GM12878 (cell line): ENCODE measurements at regions not wholly inside any gene's neighbourhood (a gene's known extent, or its start where the extent isn't known, plus 50 kb on each side); places are given as distances from the start of the nearest gene placed in this dataset.

Source experiments
- ATAC-seq: fragments of 200-7000 bp; cut with Tn5 transposase; 3 replicates; pipeline ENCODE4 v1.9.1; 2020; ENCODE audit warnings: mild to moderate bottlenecking, moderate library complexity
- BruUV-seq: library from RNA; stranded (reverse); fragments of 400-500 nt; replicated peaks from 2 replicates; lab custom pipeline; 2021; lab: Mats Ljungman, UMichigan
- CTCF ChIA-PET: fragments of 300-600 bp; sonication (Branson Sonifier 250); formaldehyde crosslinking; extraction: SDS; loops from one replicate; lab custom pipeline; 2021; ENCODE audit warnings: inconsistent platforms; lab: Yijun Ruan, JAX
- POLR2A ChIA-PET: fragments of 350-600 bp; formaldehyde crosslinking; extraction: SDS; loops from one replicate; lab custom pipeline; 2021; ENCODE audit warnings: inconsistent platforms; lab: Charles Lee
- RAD21 ChIA-PET: fragments of 300-600 bp; sonication (Branson Sonifier 250); formaldehyde crosslinking; loops from one replicate; lab custom pipeline; 2023; ENCODE audit warnings: antibody characterized with exemption; ENCODE audit not compliant: unreplicated experiment; lab: Charles Lee
- SMC1A ChIA-PET: fragments of 300-600 bp; sonication (Branson Sonifier 250); formaldehyde crosslinking; loops from one replicate; lab custom pipeline; 2023; ENCODE audit not compliant: unreplicated experiment, uncharacterized antibody; lab: Charles Lee
- DNase-seq: peaks from one replicate; pipeline ENCODE4 v3.0.0-alpha.2; 2011; ENCODE audit warnings: low read depth, low spot score
- FAIRE-seq: peaks from 3 replicates; lab custom pipeline; 2011; peaks lifted over from hg19 to GRCh38; lab: Jason Lieb, UNC
- H2AFZ ChIP-seq: 2 replicates; pipeline ENCODE4 v1.6.0; 2011; ENCODE audit warnings: low read depth, low read length, control low read depth; ENCODE audit not compliant: control insufficient read depth
- H3K27ac ChIP-seq: 2 replicates; pipeline ENCODE4 v1.5.1; 2011; ENCODE audit warnings: control low read depth; ENCODE audit not compliant: control insufficient read depth, insufficient read depth
- H3K27me3 ChIP-seq, 2 experiments: replicated peaks in 1 of 2; 2 replicates each; pipeline versions ENCODE4 v1.6.0 to v1.6.1; 2011; ENCODE audit warnings: low read length in 1 of 2; ENCODE audit not compliant: control insufficient read depth in 2 of 2, insufficient read depth in 2 of 2
- H3K36me3 ChIP-seq, 2 experiments: 2 replicates each; pipeline ENCODE4 v1.5.1; 2011; ENCODE audit warnings: low read length in 1 of 2; ENCODE audit not compliant: control insufficient read depth in 2 of 2, insufficient read depth in 2 of 2
- H3K4me1 ChIP-seq: 2 replicates; pipeline ENCODE4 v1.6.1; 2011; ENCODE audit warnings: mild to moderate bottlenecking, low read length, moderate library complexity, mixed read lengths; ENCODE audit not compliant: control insufficient read depth, insufficient read depth
- H3K4me2 ChIP-seq: 2 replicates; pipeline ENCODE4 v1.6.0; 2011; ENCODE audit warnings: control low read depth; ENCODE audit not compliant: control insufficient read depth, insufficient read depth
- H3K4me3 ChIP-seq: fragments of 200-600 bp; sonication (generic); 2 replicates; pipeline ENCODE4 v1.5.1; 2016
- H3K79me2 ChIP-seq: 2 replicates; pipeline ENCODE4 v1.6.0; 2011; ENCODE audit warnings: low read length; ENCODE audit not compliant: control insufficient read depth, insufficient read depth
- H3K9ac ChIP-seq: 2 replicates; pipeline ENCODE4 v1.8.0; 2011; ENCODE audit warnings: low read length, control low read depth, mixed read lengths; ENCODE audit not compliant: control insufficient read depth, insufficient read depth
- H3K9me3 ChIP-seq: replicated peaks from 3 replicates; pipeline ENCODE4 v1.5.1; 2011; ENCODE audit warnings: mild to moderate bottlenecking, low read length; ENCODE audit not compliant: control insufficient read depth, insufficient read depth
- H4K20me1 ChIP-seq: 2 replicates; pipeline ENCODE4 v1.6.0; 2011; ENCODE audit not compliant: control insufficient read depth, insufficient read depth
- CEBPZ ChIP-seq: fragments of 150-350 bp; IDR thresholded peaks from 2 replicates; pipeline ENCODE4 v1.6.1; 2016; ENCODE audit warnings: low read depth, low read length
- ESRRA ChIP-seq: IDR thresholded peaks from 2 replicates; pipeline ENCODE4 v1.6.1; 2012; ENCODE audit warnings: mild to moderate bottlenecking, low read length, improper control_type of control experiment
- ETV6 ChIP-seq, 2 experiments: fragments of 450-650 bp in 1 of 2; IDR thresholded peaks in 1 of 2; conservative IDR thresholded peaks in 1 of 2; 2 replicates each; pipeline ENCODE4 v1.6.1; 2014; ENCODE audit warnings: antibody characterized with exemption in 1 of 2, borderline replicate concordance in 1 of 2, low read depth in 1 of 2, mild to moderate bottlenecking in 1 of 2, moderate library complexity in 1 of 2
- EZH2 ChIP-seq: IDR thresholded peaks from 2 replicates; pipeline ENCODE4 v1.6.1; 2012; ENCODE audit warnings: low read depth, mild to moderate bottlenecking, control low read depth, inconsistent platforms, low read length, borderline replicate concordance; ENCODE audit not compliant: control insufficient read depth
- HDAC6 ChIP-seq: fragments of 200-600 bp; sonication (generic); IDR thresholded peaks from one replicate; pipeline ENCODE4 v1.8.0; 2017; ENCODE audit warnings: antibody characterized with exemption; ENCODE audit not compliant: unreplicated experiment
- LARP7 ChIP-seq: fragments of 450-650 bp; IDR thresholded peaks from 2 replicates; pipeline ENCODE4 v1.6.1; 2017; ENCODE audit warnings: mild to moderate bottlenecking
- MEF2A ChIP-seq: IDR thresholded peaks from 2 replicates; pipeline ENCODE4 v1.6.1; 2011; ENCODE audit warnings: low read depth, mild to moderate bottlenecking, low read length, moderate library complexity; ENCODE audit not compliant: insufficient read depth
- NFXL1 ChIP-seq: fragments of 450-650 bp; IDR thresholded peaks from 2 replicates; pipeline ENCODE4 v1.6.1; 2017; ENCODE audit warnings: antibody characterized with exemption, mild to moderate bottlenecking, borderline replicate concordance
- POLR2AphosphoS5 ChIP-seq: IDR thresholded peaks from 2 replicates; pipeline ENCODE4 v1.6.1; 2011; ENCODE audit warnings: mild to moderate bottlenecking, low read length, inconsistent platforms
- RAD21 ChIP-seq: IDR thresholded peaks from 2 replicates; pipeline ENCODE4 v1.6.1; 2011; ENCODE audit warnings: mild to moderate bottlenecking, low read depth, low read length, moderate library complexity; ENCODE audit not compliant: insufficient read depth
- SIN3A ChIP-seq: IDR thresholded peaks from 2 replicates; pipeline ENCODE4 v1.6.1; 2012; ENCODE audit warnings: low read depth, low read length, improper control_type of control experiment
- SIX5 ChIP-seq: IDR thresholded peaks from 2 replicates; pipeline ENCODE4 v1.6.1; 2011; ENCODE audit warnings: mild to moderate bottlenecking, low read depth, low read length, moderate library complexity; ENCODE audit not compliant: severe bottlenecking
- SKIL ChIP-seq: fragments of 450-650 bp; IDR thresholded peaks from 2 replicates; pipeline ENCODE4 v1.6.1; 2017; ENCODE audit warnings: mild to moderate bottlenecking, low read depth, inconsistent platforms; ENCODE audit not compliant: poor library complexity, severe bottlenecking
- SMARCA5 ChIP-seq: fragments of 450-650 bp; IDR thresholded peaks from 2 replicates; pipeline ENCODE4 v1.6.1; 2017; ENCODE audit warnings: mild to moderate bottlenecking
- SP1 ChIP-seq: IDR thresholded peaks from one replicate; pipeline ENCODE4 v1.6.1; 2011; ENCODE audit warnings: low read depth, low read length
- ZNF207 ChIP-seq: fragments of 450-650 bp; IDR thresholded peaks from 2 replicates; pipeline ENCODE4 v1.6.1; 2014; ENCODE audit warnings: antibody characterized with exemption, mild to moderate bottlenecking, borderline replicate concordance
- WGBS: methylation state at CpG from one replicate; pipeline ENCODE4 v1.1.6; 2016; ENCODE audit warnings: low lambda C conversion rate; ENCODE audit not compliant: insufficient replicate concordance, insufficient coverage; ENCODE audit errors: missing lambda C conversion rate; 5-methylcytosine and 5-hydroxymethylcytosine counted together
- in situ Hi-C: fragments of 300-500 bp; cut with MboI; formaldehyde crosslinking; loops from 9 replicates; pipeline ENCODE4 v1.14.3; 2018; ENCODE audit warnings: mixed read lengths
- intact Hi-C: fragments of 100-400 bp; cut with micrococcal nuclease; formaldehyde crosslinking; loops from one replicate; pipeline ENCODE4 v1.14.2; 2022; ENCODE audit not compliant: unreplicated experiment

GRCh38 chr15:37793851-37794250, 140.6 kb upstream of the TMCO5A start:
- Histone ChIP-seq H3K79me2 (no peaks in the 10 kb centered on the region), H3K27me3 (0 out of 4 replicates have a peak, but pooled peaks cover 0 to 2% of the 10 kb centered on the region in 2 experiments), H3K4me2 (no peak overlapping the region), H4K20me1 (no peaks in the 10 kb centered on the region), H2AFZ (no peak overlapping the region), H3K9me3 (no peaks in the 10 kb centered on the region), H3K4me3 (no peak overlapping the region), H3K36me3 (no peaks in the 10 kb centered on the region), H3K27ac (no peak overlapping the region), H3K9ac (no peak overlapping the region), H3K4me1 (no peaks in the 10 kb centered on the region)
- no peak for ATAC-seq
- DNase-seq, result no peak
- ChIA-PET SMC1A (interaction anchor here (1.0 kb wide), 1 partner anchor 65 kb away, joined by 3 read pairs; no protein-coding TSS in a partner anchor), POLR2A (no interaction called here), CTCF (interaction anchor here (0.7 kb wide), 2 partner anchors 660 to 666 kb away, joined by 4 to 5 read pairs; no protein-coding TSS in a partner anchor), RAD21 (no interaction called here)
- BruUV-seq, result no TSS peak
- WGBS, result 0% methylated on average over 2 of the region's 2 CpGs
- in situ Hi-C loops, result no loop called here
- FAIRE-seq, result no peak
- intact Hi-C loops, result no loop called here
- TF ChIP-seq SIN3A, result no peak
- TF ChIP-seq SKIL, result no peak
- no peak for TF ChIP-seq NFXL1
- no peak for TF ChIP-seq ESRRA
- no peak for TF ChIP-seq EZH2
- TF ChIP-seq POLR2AphosphoS5, result no peak
- no peak for TF ChIP-seq SP1
- no peak for TF ChIP-seq CEBPZ
- no peak for TF ChIP-seq RAD21
- TF ChIP-seq HDAC6, result no peak
- no peak for TF ChIP-seq ETV6 (conservative IDR thresholded peaks at IDR 0.05 in 1 of 2, IDR thresholded peaks at IDR 0.05 in 1 of 2; ENCODE audit: borderline replicate concordance in 1 of 2, low read depth in 1 of 2)
- TF ChIP-seq MEF2A, result no peak
- no peak for TF ChIP-seq SMARCA5
- no peak for TF ChIP-seq ZNF207
- TF ChIP-seq LARP7, result no peak
- no peak for TF ChIP-seq SIX5
